ENCODE measurements at regions not wholly inside any gene's neighbourhood (a gene's known extent, or its start where the extent isn't known, plus 50 kb on each side); places are given as distances from the start of the nearest gene placed in this dataset.

DNA sequence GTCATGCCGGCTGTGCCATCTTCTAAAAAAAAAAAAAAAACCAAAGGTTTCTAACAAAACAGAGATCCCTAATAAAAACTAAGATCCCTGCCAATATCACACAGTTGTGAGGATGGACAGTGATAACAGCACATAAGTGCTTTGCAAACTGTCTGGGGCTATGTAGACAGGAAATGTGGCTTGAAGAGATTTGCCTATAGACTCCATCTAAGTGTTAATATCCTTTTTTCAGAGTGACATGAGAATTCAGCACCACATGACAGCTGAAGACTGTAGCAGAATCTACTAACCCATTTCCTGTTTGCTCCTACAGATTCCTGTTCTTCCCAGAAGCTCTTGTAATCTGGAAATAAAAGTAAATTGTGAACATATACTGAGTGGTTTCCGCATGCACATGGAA is 215.4 kb downstream of the KDR start:
- FAIRE-seq: no peak
- no peak overlapping the region for H3K27ac ChIP-seq
- H3K4me3 ChIP-seq: no peak overlapping the region
- 72 to 84% methylated on average over 2 of the region's 2 CpGs for WGBS, 2 donors
- ATAC-seq: no peak
- no peaks in the 10 kb centered on the region for H3K4me1 ChIP-seq
- no peak for DNase-seq
- no peaks in the 10 kb centered on the region for H3K36me3 ChIP-seq
- no peaks in the 10 kb centered on the region for H3K9me3 ChIP-seq
- TF ChIP-seq, protein P1, sequence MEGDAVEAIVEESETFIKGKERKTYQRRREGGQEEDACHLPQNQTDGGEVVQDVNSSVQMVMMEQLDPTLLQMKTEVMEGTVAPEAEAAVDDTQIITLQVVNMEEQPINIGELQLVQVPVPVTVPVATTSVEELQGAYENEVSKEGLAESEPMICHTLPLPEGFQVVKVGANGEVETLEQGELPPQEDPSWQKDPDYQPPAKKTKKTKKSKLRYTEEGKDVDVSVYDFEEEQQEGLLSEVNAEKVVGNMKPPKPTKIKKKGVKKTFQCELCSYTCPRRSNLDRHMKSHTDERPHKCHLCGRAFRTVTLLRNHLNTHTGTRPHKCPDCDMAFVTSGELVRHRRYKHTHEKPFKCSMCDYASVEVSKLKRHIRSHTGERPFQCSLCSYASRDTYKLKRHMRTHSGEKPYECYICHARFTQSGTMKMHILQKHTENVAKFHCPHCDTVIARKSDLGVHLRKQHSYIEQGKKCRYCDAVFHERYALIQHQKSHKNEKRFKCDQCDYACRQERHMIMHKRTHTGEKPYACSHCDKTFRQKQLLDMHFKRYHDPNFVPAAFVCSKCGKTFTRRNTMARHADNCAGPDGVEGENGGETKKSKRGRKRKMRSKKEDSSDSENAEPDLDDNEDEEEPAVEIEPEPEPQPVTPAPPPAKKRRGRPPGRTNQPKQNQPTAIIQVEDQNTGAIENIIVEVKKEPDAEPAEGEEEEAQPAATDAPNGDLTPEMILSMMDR (IDR thresholded peaks at IDR 0.05): no peak
- intact Hi-C loops (cut with DNase I): no loop called here
- H3K27me3 ChIP-seq: no peaks in the 10 kb centered on the region

DNA sequence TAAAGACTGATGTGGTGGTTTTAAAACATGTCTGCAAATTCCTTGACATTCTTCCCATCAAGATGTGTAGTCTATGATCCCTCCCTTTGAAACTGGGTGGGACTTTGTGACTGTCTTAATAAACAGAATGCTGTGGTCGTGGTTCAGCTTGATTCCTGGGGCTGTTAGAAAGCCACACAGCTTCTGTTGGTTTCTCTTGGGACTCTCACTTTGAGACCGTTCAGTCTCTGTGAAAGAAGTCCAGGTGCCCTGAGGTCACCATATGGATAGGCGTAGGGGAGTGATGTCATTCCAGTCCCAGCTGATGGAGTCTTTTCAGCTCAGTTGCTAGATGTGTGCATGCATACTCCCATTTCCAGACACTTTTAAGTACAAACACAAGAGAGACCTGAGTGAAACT is 216.6 kb downstream of the KDR start:
- intact Hi-C loops (cut with DNase I): no loop called here
- FAIRE-seq: no peak
- TF ChIP-seq, protein P1 (IDR thresholded peaks at IDR 0.05): no peak
- Histone ChIP-seq H3K4me1 (no peaks in the 10 kb centered on the region), H3K36me3 (no peaks in the 10 kb centered on the region), H3K9me3 (no peaks in the 10 kb centered on the region), H3K4me3 (no peak overlapping the region), H3K27ac (no peak overlapping the region), H3K27me3 (no peaks in the 10 kb centered on the region)
- no peak for ATAC-seq
- no peak for DNase-seq
- WGBS, 2 donors: 42 to 61% methylated on average over 3 of the region's 3 CpGs

DNA sequence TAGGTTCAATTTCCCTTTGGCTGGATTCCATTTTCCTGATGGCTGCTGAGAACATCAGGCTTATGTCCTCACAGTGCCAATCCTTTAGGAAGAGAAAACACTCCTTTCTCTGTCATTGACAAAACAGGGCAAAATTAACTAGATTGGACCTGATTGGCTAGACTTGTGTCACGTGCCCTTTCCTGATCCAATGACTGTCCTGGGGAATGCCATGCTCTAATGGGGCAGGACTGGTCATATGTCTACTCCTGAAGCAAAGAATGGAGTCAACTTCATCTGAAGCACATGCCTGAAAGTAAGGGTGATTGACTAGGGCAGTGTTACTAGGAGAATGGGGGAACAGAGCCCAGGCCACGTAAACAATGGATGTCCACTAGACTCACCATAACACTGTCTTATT is 220.4 kb downstream of the KDR start:
- TF ChIP-seq, protein P1 (IDR thresholded peaks at IDR 0.05): no peak
- ATAC-seq: no peak
- no peak overlapping the region for H3K4me3 ChIP-seq
- no peak for DNase-seq
- H3K36me3 ChIP-seq: no peaks in the 10 kb centered on the region
- no peaks in the 10 kb centered on the region for H3K27me3 ChIP-seq
- no peak for FAIRE-seq
- no peaks in the 10 kb centered on the region for H3K9me3 ChIP-seq
- intact Hi-C loops (cut with DNase I): no loop called here
- H3K4me1 ChIP-seq: no peaks in the 10 kb centered on the region
- no peak overlapping the region for H3K27ac ChIP-seq
- WGBS, 2 donors: 47 to 48% methylated on average over 2 of the region's 2 CpGs

DNA sequence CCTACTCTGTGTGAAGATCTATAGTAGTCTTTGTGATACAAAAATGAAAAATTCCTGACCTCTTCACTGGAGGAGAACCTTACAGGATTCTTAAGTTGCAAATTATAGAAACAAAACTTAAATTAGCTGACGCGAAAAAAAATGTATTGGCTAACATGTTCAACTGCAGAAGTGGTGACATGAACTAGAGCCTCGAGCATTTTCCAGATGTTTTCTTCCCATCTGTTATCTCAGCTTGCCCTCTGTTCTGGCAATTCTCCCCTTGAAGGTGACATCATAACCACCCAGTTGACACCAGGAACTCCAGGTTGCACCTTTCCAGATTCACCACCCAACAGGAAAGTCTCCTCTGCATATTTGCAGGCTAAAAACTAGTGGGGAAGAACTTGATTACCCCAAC is 222.4 kb downstream of the KDR start:
- no peak overlapping the region for H3K27ac ChIP-seq
- no peaks in the 10 kb centered on the region for H3K36me3 ChIP-seq
- no peaks in the 10 kb centered on the region for H3K9me3 ChIP-seq
- H3K27me3 ChIP-seq: no peaks in the 10 kb centered on the region
- DNase-seq (no peak), FAIRE-seq (no peak), ATAC-seq (no peak)
- intact Hi-C loops (cut with DNase I): no loop called here
- no peak overlapping the region for H3K4me3 ChIP-seq
- TF ChIP-seq, protein P1 (IDR thresholded peaks at IDR 0.05): no peak
- WGBS, 2 donors: 69 to 71% methylated on average over 3 of the region's 3 CpGs
- no peaks in the 10 kb centered on the region for H3K4me1 ChIP-seq

DNA sequence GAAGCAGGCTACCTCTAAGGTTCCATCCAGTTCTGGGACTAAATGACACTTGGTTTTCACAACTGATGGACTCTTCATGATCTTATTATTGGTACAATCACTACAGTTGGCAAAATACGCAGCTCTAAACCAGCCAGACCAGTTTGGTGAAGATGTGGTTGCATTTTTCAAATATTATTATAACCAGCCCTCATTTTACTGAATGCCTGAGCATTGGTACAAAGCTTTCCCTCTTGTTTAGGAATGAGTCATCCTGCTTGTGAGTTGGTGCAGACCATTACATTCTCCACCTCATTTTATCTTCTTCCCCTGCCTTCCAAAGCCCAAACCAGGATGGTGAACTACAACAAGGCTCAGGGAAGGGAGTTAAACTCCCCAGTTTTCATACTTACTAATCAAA is 223.1 kb downstream of the KDR start:
- no peak for DNase-seq
- Histone ChIP-seq H3K27me3 (no peaks in the 10 kb centered on the region), H3K4me3 (no peak overlapping the region), H3K36me3 (no peaks in the 10 kb centered on the region), H3K4me1 (no peaks in the 10 kb centered on the region), H3K27ac (no peak overlapping the region), H3K9me3 (no peaks in the 10 kb centered on the region)
- intact Hi-C loops (cut with DNase I): no loop called here
- no peak for FAIRE-seq
- TF ChIP-seq, protein P1 (IDR thresholded peaks at IDR 0.05): no peak
- ATAC-seq: no peak
- 17 to 21% methylated on average over 1 of the region's 1 CpG for WGBS, 2 donors

Data from pancreas (tissue), 10 donors.